ENCODE measurements at regions not wholly inside any gene's neighbourhood (a gene's known extent, or its start where the extent isn't known, plus 50 kb on each side); places are given as distances from the start of the nearest gene placed in this dataset.

- no peaks in the 10 kb centered on the region for H3K36me3 Mint-ChIP-seq (ENCODE audit: low read depth)
- H3K4me1 ChIP-seq (ENCODE audit: insufficient read depth) = no peaks in the 10 kb centered on the region
- no peak overlapping the region for H2AFZ ChIP-seq
- H4K20me1 ChIP-seq (replicated peaks; ENCODE audit: insufficient read depth) = no peaks in the 10 kb centered on the region
- H3K4me1 Mint-ChIP-seq = no peaks in the 10 kb centered on the region
- ATAC-seq (no peak), DNase-seq (ENCODE audit: low spot score) (no peak)
- no peaks in the 10 kb centered on the region for H3K9me3 Mint-ChIP-seq
- no peak overlapping the region for H3K4me2 ChIP-seq
- H3K4me3 Mint-ChIP-seq = no peak overlapping the region
- no peaks in the 10 kb centered on the region for H3K79me2 ChIP-seq (replicated peaks; ENCODE audit: insufficient read depth)
- H3K27me3 ChIP-seq (ENCODE audit: insufficient read depth) = no peaks in the 10 kb centered on the region
- no peak overlapping the region for H3K4me3 ChIP-seq
- H3K27ac Mint-ChIP-seq = no peak overlapping the region
- H3K27me3 Mint-ChIP-seq (ENCODE audit: insufficient read depth, low read depth, poor library complexity) = peaks cover 5% of the 10 kb centered on the region
- TF ChIP-seq JUNB (IDR thresholded peaks at IDR 0.05; ENCODE audit: unreplicated experiment) (no peak), EZH2 (IDR thresholded peaks at IDR 0.05; ENCODE audit: low read depth, unreplicated experiment) (no peak), CTCF (conservative IDR thresholded peaks at IDR 0.05; ENCODE audit: low read depth in 2 of 2) (no peak), EZH2phosphoT487 (IDR thresholded peaks at IDR 0.05; ENCODE audit: unreplicated experiment) (no peak), ZNF114 (CRISPR knock-in tag; IDR thresholded peaks at IDR 0.05) (no peak), STAT1 (IDR thresholded peaks at IDR 0.05; ENCODE audit: unreplicated experiment) (no peak), ETS1 (IDR thresholded peaks at IDR 0.05) (no peak), POLR2AphosphoS5 (IDR thresholded peaks at IDR 0.05; ENCODE audit: low read depth) (no peak), CREB1 (CRISPR knock-in tag; IDR thresholded peaks at IDR 0.05; ENCODE audit: low read depth) (no peak), REST (IDR thresholded peaks at IDR 0.05; ENCODE audit: unreplicated experiment) (no peak), NANOG (IDR thresholded peaks at IDR 0.05; ENCODE audit: borderline replicate concordance) (no peak), ZNF331 (CRISPR knock-in tag; IDR thresholded peaks at IDR 0.05; ENCODE audit: low read depth) (no peak), ZNF462 (CRISPR knock-in tag; IDR thresholded peaks at IDR 0.05) (no peak)
- H3K27ac ChIP-seq (ENCODE audit: low read depth) = no peak overlapping the region
- H3F3A ChIP-seq (replicated peaks; ENCODE audit: low read depth) = no peaks in the 10 kb centered on the region
- no peaks in the 10 kb centered on the region for H3K9me2 ChIP-seq (ENCODE audit: insufficient read depth)
- H3K36me3 ChIP-seq (ENCODE audit: insufficient read depth) = no peaks in the 10 kb centered on the region
Measured at GRCh38 chr14:96637521-96637920, 135.3 kb downstream of the PAPOLA start.

Measured in GM23338 (cell line).